LNCaP clone FGC (cell line): ENCODE measurements at regions not wholly inside any gene's neighbourhood (a gene's known extent, or its start where the extent isn't known, plus 50 kb on each side); places are given as distances from the start of the nearest gene placed in this dataset.

ENCODE experiments used
- DNase-seq: peaks from one replicate; pipeline ENCODE4 v3.0.0-alpha.2; 2011; ENCODE audit warnings: low read depth
- H3K4me3 ChIP-seq: 2 replicates; pipeline ENCODE4 v1.5.1; 2011; ENCODE audit warnings: mild to moderate bottlenecking, low read depth, low read length, control low read depth
- TF ChIP-seq, protein P1 (sequence below): IDR thresholded peaks from 2 replicates; pipeline ENCODE4 v1.5.1; 2012; ENCODE audit warnings: mild to moderate bottlenecking; ENCODE audit not compliant: control insufficient read depth, insufficient read depth; ENCODE audit errors: extremely low read depth

DNA sequence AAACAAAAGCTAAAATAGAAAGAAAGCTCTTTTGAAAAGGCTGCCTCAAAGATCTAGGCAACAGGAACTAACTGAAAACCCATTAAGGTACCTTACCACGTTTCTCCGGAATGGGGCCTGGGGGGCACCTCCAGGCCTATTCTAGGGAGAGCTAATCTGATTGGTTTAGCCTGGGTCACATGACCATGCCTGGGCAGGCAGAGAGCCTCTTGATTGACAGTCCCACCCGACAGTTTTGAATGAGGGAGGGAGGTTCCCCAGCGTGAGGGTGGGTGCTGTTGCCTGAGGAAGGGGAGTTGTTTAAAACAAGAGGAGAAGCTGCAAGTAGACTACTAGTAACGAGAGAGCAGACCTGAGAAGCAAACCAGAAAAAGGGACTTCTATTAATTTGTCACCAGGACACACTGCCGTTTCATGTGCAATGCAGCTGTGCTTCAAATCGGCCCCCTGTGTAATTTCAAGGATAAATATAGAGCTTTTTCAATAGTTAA lies 143.4 kb upstream of the HS3ST2 start:
- TF ChIP-seq, protein P1, sequence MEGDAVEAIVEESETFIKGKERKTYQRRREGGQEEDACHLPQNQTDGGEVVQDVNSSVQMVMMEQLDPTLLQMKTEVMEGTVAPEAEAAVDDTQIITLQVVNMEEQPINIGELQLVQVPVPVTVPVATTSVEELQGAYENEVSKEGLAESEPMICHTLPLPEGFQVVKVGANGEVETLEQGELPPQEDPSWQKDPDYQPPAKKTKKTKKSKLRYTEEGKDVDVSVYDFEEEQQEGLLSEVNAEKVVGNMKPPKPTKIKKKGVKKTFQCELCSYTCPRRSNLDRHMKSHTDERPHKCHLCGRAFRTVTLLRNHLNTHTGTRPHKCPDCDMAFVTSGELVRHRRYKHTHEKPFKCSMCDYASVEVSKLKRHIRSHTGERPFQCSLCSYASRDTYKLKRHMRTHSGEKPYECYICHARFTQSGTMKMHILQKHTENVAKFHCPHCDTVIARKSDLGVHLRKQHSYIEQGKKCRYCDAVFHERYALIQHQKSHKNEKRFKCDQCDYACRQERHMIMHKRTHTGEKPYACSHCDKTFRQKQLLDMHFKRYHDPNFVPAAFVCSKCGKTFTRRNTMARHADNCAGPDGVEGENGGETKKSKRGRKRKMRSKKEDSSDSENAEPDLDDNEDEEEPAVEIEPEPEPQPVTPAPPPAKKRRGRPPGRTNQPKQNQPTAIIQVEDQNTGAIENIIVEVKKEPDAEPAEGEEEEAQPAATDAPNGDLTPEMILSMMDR: no peak
- DNase-seq: no peak
- H3K4me3 ChIP-seq: no peak overlapping the region

DNA sequence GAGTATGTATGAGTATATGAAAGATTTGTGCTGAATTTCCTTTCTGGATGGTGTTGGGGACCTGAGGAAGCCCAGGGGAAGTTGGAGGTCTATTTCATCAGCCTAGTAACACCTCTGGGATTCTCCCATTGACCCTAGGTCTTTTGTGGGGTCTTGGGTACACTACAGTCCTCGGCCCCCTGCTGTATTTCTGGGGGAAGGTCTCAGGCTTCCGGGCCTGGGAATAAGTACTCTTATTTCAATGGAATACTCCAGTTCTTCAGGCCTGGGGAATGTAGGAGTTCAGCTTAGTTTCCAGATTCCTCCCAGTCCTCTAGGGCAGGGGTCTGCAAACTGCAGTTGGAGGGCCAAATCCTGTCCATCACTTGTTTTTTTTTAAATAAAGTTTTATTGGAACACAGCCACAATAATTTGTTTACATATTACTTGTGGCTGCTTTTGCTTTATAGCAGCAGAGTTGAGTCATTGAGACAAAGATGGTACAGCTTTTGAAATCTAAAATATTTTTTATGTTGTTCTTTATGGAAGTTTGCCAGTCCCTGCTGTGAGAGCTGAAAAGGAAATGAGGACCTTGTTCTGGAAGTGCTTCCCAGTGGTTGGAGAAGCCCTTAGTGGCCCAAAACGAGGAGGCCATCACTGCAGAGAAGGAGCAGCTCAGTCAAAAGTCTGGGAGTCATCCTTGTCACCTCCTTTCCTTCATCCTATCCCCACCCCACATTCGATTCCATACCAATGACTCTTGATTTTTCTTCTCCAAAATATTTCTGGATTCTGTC lies 142.5 kb upstream of the HS3ST2 start:
- TF ChIP-seq, protein P1: no peak
- H3K4me3 ChIP-seq: no peak overlapping the region
- no peak for DNase-seq

DNA sequence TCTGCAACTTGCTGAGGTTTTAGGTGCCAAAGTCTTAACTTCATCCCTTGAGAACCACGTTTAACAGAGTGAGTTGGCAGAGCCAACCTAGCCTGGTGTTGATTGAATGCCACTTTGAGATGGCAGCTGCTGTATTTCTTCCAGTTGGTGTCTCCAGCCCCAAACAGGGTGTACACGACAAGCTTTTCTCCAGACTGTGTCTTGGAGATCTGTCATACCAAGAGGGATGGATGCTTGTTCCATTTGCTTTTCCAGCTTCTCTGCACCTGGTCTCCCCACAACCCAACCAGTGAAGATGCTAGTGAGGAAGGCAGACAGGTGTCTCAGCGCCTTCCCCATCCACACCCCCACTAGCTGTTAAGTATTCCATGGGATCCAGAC lies 141.1 kb upstream of the HS3ST2 start:
- DNase-seq: no peak

DNA sequence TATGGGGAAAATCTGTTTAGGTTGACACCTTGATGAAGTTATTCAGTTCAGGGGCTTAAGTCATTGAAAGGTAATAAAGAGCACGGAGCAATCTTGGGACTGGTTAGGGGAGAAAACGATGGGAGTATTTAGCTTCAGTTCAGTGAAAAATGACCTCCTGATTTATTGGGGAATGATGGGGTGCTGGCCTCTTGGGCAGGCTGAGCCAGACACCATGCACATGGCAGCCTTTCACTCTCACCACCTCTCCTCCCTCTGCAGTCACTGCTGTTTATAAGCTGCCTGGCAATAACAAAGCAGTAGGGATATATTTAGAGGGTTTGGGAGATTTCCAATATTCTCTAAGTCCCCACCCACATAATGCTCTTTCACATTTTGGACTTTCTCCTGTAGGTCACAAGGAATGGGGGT lies 140.5 kb upstream of the HS3ST2 start:
- H3K4me3 ChIP-seq: no peak overlapping the region
- no peak for DNase-seq
- TF ChIP-seq, protein P1: no peak

More for the DNA sequence above, 141.1 kb upstream of the HS3ST2 start:
- TF ChIP-seq, protein P1: no peak
- no peak overlapping the region for H3K4me3 ChIP-seq

DNA sequence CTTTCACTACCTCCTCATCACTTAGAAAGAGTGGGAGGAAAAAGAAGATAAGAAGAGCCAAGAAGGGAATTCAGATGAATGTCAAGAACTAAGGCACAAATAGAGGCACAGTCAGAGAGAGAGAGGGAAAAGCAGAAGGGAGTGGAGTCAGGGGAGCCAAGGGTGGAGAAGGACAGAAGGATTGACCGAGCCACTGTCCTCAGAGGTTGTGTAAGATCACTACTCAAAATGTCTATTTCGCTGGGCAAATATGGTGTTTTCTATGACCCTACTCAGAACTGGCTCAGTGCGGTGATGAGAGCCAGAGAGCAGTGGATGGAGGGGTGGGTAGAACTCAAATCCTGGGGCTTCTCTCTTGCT lies 139.2 kb upstream of the HS3ST2 start:
- DNase-seq: no peak
- no peak overlapping the region for H3K4me3 ChIP-seq
- TF ChIP-seq, protein P1: no peak

DNA sequence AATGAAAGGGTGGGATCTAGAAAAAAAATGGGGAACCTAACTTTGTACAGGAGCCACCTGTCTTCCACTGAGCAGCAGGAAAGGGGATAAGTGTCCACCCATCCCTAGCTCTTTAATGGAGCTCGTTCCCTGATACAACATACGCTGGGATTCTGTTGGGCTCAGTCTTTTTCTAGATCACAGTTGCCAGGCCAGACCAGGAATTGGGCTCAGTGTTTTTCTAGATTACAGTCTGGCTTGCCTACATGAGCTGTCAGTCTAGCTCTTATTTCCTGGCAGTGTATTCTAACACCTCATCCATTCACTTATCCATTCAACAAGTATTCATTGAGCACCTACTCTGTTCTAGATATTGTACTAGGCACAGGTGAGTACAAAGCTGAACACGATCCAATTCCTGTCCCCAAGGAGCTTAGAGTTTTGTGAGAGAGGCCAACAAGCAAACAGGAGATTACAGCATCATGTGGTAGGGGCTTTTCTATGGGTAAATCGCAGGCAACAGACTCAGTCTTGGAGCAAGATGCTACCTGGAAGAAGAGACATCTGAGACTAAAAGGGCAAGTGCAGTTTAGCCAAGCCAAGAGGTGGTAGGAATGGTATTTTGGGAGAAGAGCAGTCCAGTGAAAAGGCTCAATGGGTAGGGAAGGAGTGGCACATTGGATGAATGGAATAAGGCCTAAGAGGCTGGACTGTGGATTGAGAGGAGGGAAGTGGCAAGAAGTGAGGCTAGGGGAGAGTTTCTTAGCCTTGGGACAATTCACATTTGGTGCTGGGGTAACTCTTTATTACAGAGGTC lies 138.0 kb upstream of the HS3ST2 start:
- TF ChIP-seq, protein P1: no peak
- H3K4me3 ChIP-seq: no peak overlapping the region
- DNase-seq: no peak
